ENCODE measurements at regions not wholly inside any gene's neighbourhood (a gene's known extent, or its start where the extent isn't known, plus 50 kb on each side); places are given as distances from the start of the nearest gene placed in this dataset.
A peak's percentile ranks its signal among the peaks of the same experiment; 100 is the strongest.
"Not testable (repeated sequence)": the region's sequence is repeated elsewhere in the genome, so short reads cannot be mapped to it uniquely, and the experiment has no call there.

DNA sequence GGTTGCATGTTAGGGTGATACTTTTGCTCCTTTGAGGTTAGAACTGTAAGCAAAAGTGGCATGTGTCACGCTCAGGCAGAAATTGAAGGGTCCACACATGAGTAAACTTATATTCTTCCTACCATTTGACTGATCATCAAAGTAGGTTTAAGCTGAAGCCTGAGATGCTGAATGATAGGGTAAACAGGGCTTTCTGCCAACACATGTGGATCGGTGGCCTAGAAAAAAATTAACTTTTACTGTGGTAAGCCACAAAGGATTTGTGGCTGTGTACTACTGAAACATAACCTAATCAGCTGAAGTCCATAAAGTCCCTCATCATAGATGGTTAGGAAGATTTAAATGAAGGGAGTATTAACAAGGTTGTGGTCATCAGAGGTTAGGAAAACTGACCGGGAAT, 1070.1 kb downstream of the STPG2 start:
- in situ Hi-C loops (cut with HindIII; ENCODE audit: low sequenced_read_pairs), result no loop called here

DNA sequence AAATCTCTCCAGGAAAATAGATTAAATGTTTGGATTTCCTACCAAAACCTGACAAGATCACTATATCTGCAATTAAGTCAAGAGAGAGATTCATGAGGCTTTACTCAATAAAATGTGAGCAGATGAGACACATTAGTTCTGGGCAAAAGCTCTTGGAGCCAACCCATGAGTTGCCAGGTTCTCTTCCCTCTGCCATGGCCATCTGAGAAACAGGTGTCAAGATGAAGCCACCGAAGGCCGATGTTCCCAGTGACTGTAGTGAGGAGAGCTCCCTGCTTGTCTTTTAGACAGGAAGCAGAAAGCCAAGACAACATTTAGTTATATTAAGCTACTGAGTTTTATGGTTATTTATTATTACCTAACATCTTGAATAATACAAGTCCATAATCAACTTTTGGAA, 1068.7 kb downstream of the STPG2 start:
- peak; percentile 92 for DNase-seq (ENCODE audit: low spot score)
- in situ Hi-C loops (cut with HindIII; ENCODE audit: low sequenced_read_pairs), result no loop called here

More for the DNA sequence above, 1070.1 kb downstream of the STPG2 start:
- DNase-seq (ENCODE audit: low spot score), result no peak

- in situ Hi-C loops (cut with HindIII; ENCODE audit: low sequenced_read_pairs), result no loop called here
- peak; percentile 90 for DNase-seq (ENCODE audit: low spot score)
Observed at GRCh38 chr4:97081951-97082350, 1061.3 kb downstream of the STPG2 start.

GRCh38 chr4:97097036-97097435, 1046.2 kb downstream of the STPG2 start:
- DNase-seq (ENCODE audit: low spot score); in situ Hi-C loops (cut with HindIII; ENCODE audit: low sequenced_read_pairs): not testable (repeated sequence)

- DNase-seq (ENCODE audit: low spot score); in situ Hi-C loops (cut with HindIII; ENCODE audit: low sequenced_read_pairs): not testable (repeated sequence)
Observed at GRCh38 chr4:97101171-97101570, 1042.1 kb downstream of the STPG2 start.

- no peak for DNase-seq (ENCODE audit: low spot score)
- in situ Hi-C loops (cut with HindIII; ENCODE audit: low sequenced_read_pairs), result no loop called here
Observed at GRCh38 chr4:97103252-97103651, 1040.0 kb downstream of the STPG2 start.

DNA sequence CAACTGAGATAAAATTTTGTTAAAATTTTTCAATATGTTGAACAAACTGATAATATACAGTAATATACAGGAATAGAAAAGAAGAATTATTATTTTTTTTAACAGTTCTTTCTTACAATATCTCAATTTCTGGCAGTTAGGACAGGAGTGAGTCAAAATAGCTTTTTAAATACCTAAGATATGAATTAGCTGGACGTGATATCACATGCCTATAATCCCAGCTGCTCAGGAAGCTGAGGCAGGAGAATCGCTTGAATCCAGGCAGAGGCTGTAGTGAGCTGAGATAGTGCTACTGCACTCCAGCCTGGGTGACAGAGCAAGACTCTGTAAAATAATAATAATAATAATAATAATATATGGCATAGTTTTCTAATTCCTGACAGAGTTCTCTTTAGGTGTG, 1039.3 kb downstream of the STPG2 start:
- no peak for DNase-seq (ENCODE audit: low spot score)
- in situ Hi-C loops (cut with HindIII; ENCODE audit: low sequenced_read_pairs), result no loop called here

DNA sequence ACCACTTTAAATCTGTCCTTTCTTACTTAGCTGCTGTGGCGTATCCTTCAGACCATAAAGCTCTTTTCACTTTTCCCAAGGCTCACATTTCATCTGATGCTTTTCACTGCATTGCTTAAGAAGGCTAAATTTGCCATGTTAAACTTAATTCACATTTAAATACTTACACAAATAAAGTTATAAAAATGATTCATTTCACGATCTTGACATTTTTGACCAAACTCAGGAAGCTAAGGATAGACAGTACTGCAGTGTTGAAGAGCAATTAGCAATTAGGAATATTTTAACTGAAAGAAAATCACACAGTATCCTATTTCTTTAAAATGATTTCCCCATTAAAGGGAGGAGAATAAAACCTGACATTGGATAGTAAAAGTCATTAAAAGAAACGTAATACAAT, 1038.6 kb downstream of the STPG2 start:
- DNase-seq (ENCODE audit: low spot score), result no peak

GRCh38 chr4:97105347-97106099, 1037.8 kb downstream of the STPG2 start:
- in situ Hi-C loops (cut with HindIII; ENCODE audit: low sequenced_read_pairs), result no loop called here
- peak; percentile 61 for DNase-seq (ENCODE audit: low spot score)

More for the DNA sequence above, 1038.6 kb downstream of the STPG2 start:
- in situ Hi-C loops (cut with HindIII; ENCODE audit: low sequenced_read_pairs), result no loop called here

DNA sequence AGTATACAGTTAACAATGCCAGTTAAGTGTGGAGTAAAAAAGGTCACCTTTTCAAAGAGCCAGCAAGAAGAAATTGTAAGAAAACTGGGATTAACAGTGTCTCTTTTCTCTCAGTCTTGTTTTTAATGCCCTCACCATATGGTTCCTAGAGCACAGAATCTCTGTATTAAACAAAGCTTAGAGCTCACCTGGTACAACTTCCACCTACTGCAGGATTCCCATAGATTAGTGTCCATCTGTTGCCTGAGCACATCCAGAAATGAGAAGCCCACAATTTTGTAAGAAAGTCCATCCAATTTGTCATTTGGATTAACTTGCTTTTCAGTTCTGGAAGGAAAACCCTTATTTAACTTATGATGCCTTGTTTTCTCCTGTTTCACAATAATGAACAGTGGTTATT, 1037.1 kb downstream of the STPG2 start:
- in situ Hi-C loops (cut with HindIII; ENCODE audit: low sequenced_read_pairs), result no loop called here
- peak; percentile 92 for DNase-seq (ENCODE audit: low spot score)

GRCh38 chr4:97110506-97110905, 1032.8 kb downstream of the STPG2 start:
- DNase-seq (ENCODE audit: low spot score), result no peak
- in situ Hi-C loops (cut with HindIII; ENCODE audit: low sequenced_read_pairs), result no loop called here

- in situ Hi-C loops (cut with HindIII; ENCODE audit: low sequenced_read_pairs), result no loop called here
- DNase-seq (ENCODE audit: low spot score), result no peak
Observed at GRCh38 chr4:97116511-97116910, 1026.8 kb downstream of the STPG2 start.

DNA sequence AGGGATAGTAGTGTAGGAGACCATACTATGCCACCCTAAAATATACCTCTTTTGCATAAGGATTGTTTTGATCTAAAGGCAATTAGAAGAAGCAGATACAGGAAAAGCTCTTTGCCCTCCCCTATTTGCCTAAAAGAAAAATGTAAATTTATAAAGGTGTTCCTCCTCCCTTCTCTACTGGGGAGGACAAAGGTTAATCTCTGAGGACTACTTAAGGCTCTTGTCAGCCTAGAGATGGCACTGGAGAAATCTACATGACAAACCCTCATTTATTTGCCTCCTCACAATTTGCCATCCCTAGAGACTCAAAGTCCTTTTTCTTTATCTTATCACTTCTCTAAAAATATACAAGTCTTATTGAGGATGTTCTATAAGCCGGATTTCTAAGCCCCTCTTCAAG, 1021.8 kb downstream of the STPG2 start:
- in situ Hi-C loops (cut with HindIII; ENCODE audit: low sequenced_read_pairs), result no loop called here
- DNase-seq (ENCODE audit: low spot score), result no peak

- in situ Hi-C loops (cut with HindIII; ENCODE audit: low sequenced_read_pairs), result no loop called here
- DNase-seq (ENCODE audit: low spot score), result no peak
Observed at GRCh38 chr4:97123573-97123972, 1019.7 kb downstream of the STPG2 start.

DNA sequence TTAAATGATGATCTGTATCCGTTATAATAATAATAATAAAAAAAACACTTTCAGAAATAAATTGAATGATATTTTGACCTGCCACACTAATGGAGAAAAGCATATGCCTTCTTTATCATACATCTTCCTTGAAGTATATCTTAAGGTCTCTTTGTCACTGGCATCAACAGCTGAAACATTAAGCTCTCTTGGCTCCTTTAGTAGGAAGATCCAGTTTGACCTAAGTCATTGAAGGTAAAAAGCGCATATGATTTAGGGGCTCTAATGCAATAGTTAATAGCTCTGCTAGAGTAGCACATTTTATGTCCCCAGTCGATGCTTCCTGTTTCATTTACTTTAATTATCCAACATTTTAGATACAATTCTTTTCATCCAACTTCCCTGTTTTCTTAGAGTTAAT, 1010.8 kb downstream of the STPG2 start:
- DNase-seq (ENCODE audit: low spot score), result no peak
- in situ Hi-C loops (cut with HindIII; ENCODE audit: low sequenced_read_pairs), result no loop called here

GRCh38 chr4:97134456-97134855, 1008.8 kb downstream of the STPG2 start:
- no peak for DNase-seq (ENCODE audit: low spot score)
- in situ Hi-C loops (cut with HindIII; ENCODE audit: low sequenced_read_pairs), result no loop called here

- DNase-seq (ENCODE audit: low spot score), result no peak
Observed at GRCh38 chr4:97139791-97140190, 1003.5 kb downstream of the STPG2 start.

DNA sequence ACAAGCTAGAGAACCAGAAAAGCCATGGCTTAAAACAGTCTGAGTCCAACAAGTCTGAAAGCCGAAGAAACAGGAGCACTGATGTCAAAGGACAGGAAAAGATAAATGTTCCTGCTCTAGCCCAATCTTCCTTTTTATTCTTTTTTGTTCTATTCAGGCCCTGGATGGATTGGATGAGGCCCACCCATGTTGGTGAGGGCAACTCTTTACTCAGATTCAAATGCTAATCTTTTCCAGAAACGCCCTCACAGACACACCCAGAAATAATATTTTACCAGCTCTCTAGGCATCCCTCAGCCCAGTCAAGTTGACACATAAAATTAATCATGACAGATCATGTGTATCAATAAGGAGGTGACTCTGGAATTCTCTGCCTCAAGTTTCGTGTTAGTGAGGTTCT, 1002.7 kb downstream of the STPG2 start:
- in situ Hi-C loops (cut with HindIII; ENCODE audit: low sequenced_read_pairs), result no loop called here
- DNase-seq (ENCODE audit: low spot score), result no peak

More at GRCh38 chr4:97139791-97140190, 1003.5 kb downstream of the STPG2 start:
- in situ Hi-C loops (cut with HindIII; ENCODE audit: low sequenced_read_pairs), result no loop called here

GRCh38 chr4:97141332-97141731, 1001.9 kb downstream of the STPG2 start:
- in situ Hi-C loops (cut with HindIII; ENCODE audit: low sequenced_read_pairs); DNase-seq (ENCODE audit: low spot score): not testable (repeated sequence)

DNA sequence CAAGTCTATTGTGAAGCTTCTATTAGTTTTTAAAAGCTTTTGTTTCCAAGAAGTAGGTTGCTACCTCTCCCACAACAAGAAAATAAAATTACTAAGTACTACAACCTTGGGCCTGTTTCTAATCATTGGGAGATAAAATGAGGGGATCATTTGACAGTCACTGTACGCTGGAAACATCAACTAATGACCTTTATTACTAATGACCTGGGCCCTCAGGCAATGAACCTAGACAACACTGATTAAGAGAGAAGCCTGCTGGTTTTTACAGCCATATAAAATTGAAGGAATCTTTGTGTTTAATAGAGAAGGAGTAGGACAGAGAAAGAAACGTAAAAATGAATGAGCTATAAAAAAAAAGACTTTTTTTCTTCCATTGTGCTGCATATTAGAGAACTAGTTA, 1000.9 kb downstream of the STPG2 start:
- in situ Hi-C loops (cut with HindIII; ENCODE audit: low sequenced_read_pairs), result no loop called here
- DNase-seq (ENCODE audit: low spot score), result no peak

- in situ Hi-C loops (cut with HindIII; ENCODE audit: low sequenced_read_pairs), result no loop called here
- DNase-seq (ENCODE audit: low spot score), result no peak
Observed at GRCh38 chr4:97142893-97143292, 1000.4 kb downstream of the STPG2 start.
